A172 (cell line): ENCODE measurements at regions not wholly inside any gene's neighbourhood (a gene's known extent, or its start where the extent isn't known, plus 50 kb on each side); places are given as distances from the start of the nearest gene placed in this dataset.
"Not testable (repeated sequence)": the region's sequence is repeated elsewhere in the genome, so short reads cannot be mapped to it uniquely, and the experiment has no call there.

Experiments used
- DNase-seq: peaks from one replicate; pipeline ENCODE4 v3.0.0-alpha.2; 2015; ENCODE audit warnings: low spot score

GRCh38 chr11:71153005-71153390, 99.4 kb downstream of the SHANK2 start:
- peak; percentile 23 for DNase-seq

- DNase-seq = not testable (repeated sequence)
Measured at GRCh38 chr11:71152312-71153004, 99.9 kb downstream of the SHANK2 start.

- DNase-seq = no peak
Measured at GRCh38 chr11:71151561-71151960, 100.8 kb downstream of the SHANK2 start.

GRCh38 chr11:71150859-71151258, 101.5 kb downstream of the SHANK2 start:
- DNase-seq = no peak

GRCh38 chr11:71148716-71149115, 103.7 kb downstream of the SHANK2 start:
- DNase-seq = no peak

- DNase-seq = no peak
Measured at GRCh38 chr11:71147331-71147730, 105.0 kb downstream of the SHANK2 start.

GRCh38 chr11:71146846-71147245, 105.5 kb downstream of the SHANK2 start:
- DNase-seq = no peak

- DNase-seq = no peak
Measured at GRCh38 chr11:71145988-71146824, 106.2 kb downstream of the SHANK2 start.

- DNase-seq = no peak
Measured at GRCh38 chr11:71145368-71145767, 107.0 kb downstream of the SHANK2 start.

GRCh38 chr11:71144736-71145135, 107.6 kb downstream of the SHANK2 start:
- no peak for DNase-seq

- DNase-seq = no peak
Measured at GRCh38 chr11:71144010-71144409, 108.4 kb downstream of the SHANK2 start.

GRCh38 chr11:71140206-71140919, 112.0 kb downstream of the SHANK2 start:
- DNase-seq = no peak

GRCh38 chr11:71139516-71140205, 112.7 kb downstream of the SHANK2 start:
- no peak for DNase-seq

- DNase-seq = no peak
Measured at GRCh38 chr11:71138737-71139425, 113.5 kb downstream of the SHANK2 start.

GRCh38 chr11:71137376-71137775, 115.0 kb downstream of the SHANK2 start:
- no peak for DNase-seq

GRCh38 chr11:71136095-71136845, 116.1 kb downstream of the SHANK2 start:
- no peak for DNase-seq

- DNase-seq = no peak
Measured at GRCh38 chr11:71135112-71135511, 117.3 kb downstream of the SHANK2 start.

GRCh38 chr11:71133946-71134345, 118.4 kb downstream of the SHANK2 start:
- no peak for DNase-seq

GRCh38 chr11:71131861-71132260, 120.5 kb downstream of the SHANK2 start:
- peak; percentile 18 for DNase-seq

- no peak for DNase-seq
Measured at GRCh38 chr11:71130106-71130505, 122.3 kb downstream of the SHANK2 start.

GRCh38 chr11:71129624-71130023, 122.8 kb downstream of the SHANK2 start:
- DNase-seq = peak; percentile 86
